H9 (cell line): ENCODE measurements at regions not wholly inside any gene's neighbourhood (a gene's known extent, or its start where the extent isn't known, plus 50 kb on each side); places are given as distances from the start of the nearest gene placed in this dataset.

Source experiments
- DNase-seq: peaks from one replicate; pipeline ENCODE4 v3.0.0-alpha.2; 2017
- H2AFZ ChIP-seq: one replicate; pipeline ENCODE4 v1.6.1; 2013; ENCODE audit warnings: mild to moderate bottlenecking, low read length, control low read depth, moderate library complexity
- H2AK5ac ChIP-seq: 2 replicates; pipeline ENCODE4 v1.6.1; 2013; ENCODE audit warnings: low read length, control low read depth, mixed read lengths; ENCODE audit not compliant: insufficient read length
- H2BK120ac ChIP-seq: one replicate; pipeline ENCODE4 v1.6.1; 2013; ENCODE audit warnings: low read depth, mild to moderate bottlenecking, low read length, control low read depth, inconsistent platforms; ENCODE audit not compliant: poor library complexity, severe bottlenecking
- H2BK12ac ChIP-seq: 2 replicates; pipeline ENCODE4 v1.6.1; 2013; ENCODE audit warnings: low read length, control low read depth, mixed read lengths, low read depth; ENCODE audit not compliant: insufficient read length
- H2BK15ac ChIP-seq: 2 replicates; pipeline ENCODE4 v1.6.1; 2013; ENCODE audit warnings: low read depth, low read length, control low read depth
- H2BK20ac ChIP-seq: one replicate; pipeline ENCODE4 v1.6.1; 2013; ENCODE audit warnings: low read depth, mild to moderate bottlenecking, low read length, control low read depth, inconsistent platforms; ENCODE audit not compliant: poor library complexity, severe bottlenecking
- H2BK5ac ChIP-seq: 2 replicates; pipeline ENCODE4 v1.6.1; 2013; ENCODE audit warnings: low read length, control low read depth, mixed read lengths; ENCODE audit not compliant: insufficient read length
- H3K14ac ChIP-seq: 2 replicates; pipeline ENCODE4 v1.6.1; 2013; ENCODE audit warnings: low read length, control low read depth; ENCODE audit not compliant: insufficient read depth
- H3K18ac ChIP-seq: 2 replicates; pipeline ENCODE4 v1.6.1; 2013; ENCODE audit warnings: low read depth, mild to moderate bottlenecking, mixed read lengths, low read length, control low read depth; ENCODE audit not compliant: insufficient read length
- H3K23ac ChIP-seq: 2 replicates; pipeline ENCODE4 v1.6.1; 2013; ENCODE audit warnings: low read length, control low read depth, mixed read lengths, low read depth; ENCODE audit not compliant: insufficient read length
- H3K23me2 ChIP-seq: 2 replicates; pipeline ENCODE4 v1.6.1; 2013; ENCODE audit warnings: low read depth, mild to moderate bottlenecking, mixed read lengths, low read length, control low read depth; ENCODE audit not compliant: insufficient read length, poor library complexity, severe bottlenecking
- H3K27ac ChIP-seq: 2 replicates; pipeline ENCODE4 v1.5.1; 2013; ENCODE audit warnings: low read length, control low read depth, mixed read lengths, low read depth; ENCODE audit not compliant: insufficient read length
- H3K27me3 ChIP-seq: 2 replicates; pipeline ENCODE4 v1.6.1; 2013; ENCODE audit warnings: low read length, control low read depth, inconsistent platforms; ENCODE audit not compliant: insufficient read depth
- H3K4ac ChIP-seq: 2 replicates; pipeline ENCODE4 v1.6.1; 2013; ENCODE audit warnings: low read depth, mild to moderate bottlenecking, control low read depth, inconsistent platforms, low read length, moderate library complexity
- H3K4me1 ChIP-seq: 2 replicates; pipeline ENCODE4 v1.6.1; 2013; ENCODE audit warnings: low read length, control low read depth, inconsistent platforms; ENCODE audit not compliant: insufficient read depth
- H3K4me2 ChIP-seq: 2 replicates; pipeline ENCODE4 v1.6.1; 2013; ENCODE audit warnings: low read length, control low read depth, mixed read lengths; ENCODE audit not compliant: insufficient read length, insufficient read depth
- H3K56ac ChIP-seq: 2 replicates; pipeline ENCODE4 v1.6.1; 2013; ENCODE audit warnings: low read depth, mild to moderate bottlenecking, mixed read lengths, low read length, control low read depth; ENCODE audit not compliant: insufficient read length
- H3K79me1 ChIP-seq: 2 replicates; pipeline ENCODE4 v1.6.1; 2013; ENCODE audit warnings: low read depth, mild to moderate bottlenecking, moderate library complexity, low read length, control low read depth, inconsistent platforms; ENCODE audit not compliant: insufficient read depth, poor library complexity, severe bottlenecking
- H3K79me2 ChIP-seq: 2 replicates; pipeline ENCODE4 v1.6.1; 2013; ENCODE audit warnings: low read length, control low read depth, inconsistent platforms; ENCODE audit not compliant: insufficient read depth
- H3K9ac ChIP-seq: 2 replicates; pipeline ENCODE4 v1.6.1; 2013; ENCODE audit warnings: low read length, control low read depth, mixed read lengths; ENCODE audit not compliant: insufficient read length; ENCODE audit errors: extremely low read depth
- H3K9me3 ChIP-seq: one replicate; pipeline ENCODE4 v1.6.1; 2013; ENCODE audit warnings: low read depth, low read length, inconsistent platforms; ENCODE audit not compliant: control insufficient read depth
- H3T11ph ChIP-seq: one replicate; pipeline ENCODE4 v1.6.1; 2013; ENCODE audit warnings: mild to moderate bottlenecking, low read length, control low read depth, inconsistent platforms
- H4K20me1 ChIP-seq: one replicate; pipeline ENCODE4 v1.6.1; 2013; ENCODE audit not compliant: control insufficient read depth, insufficient read length, insufficient read depth
- H4K5ac ChIP-seq: 2 replicates; pipeline ENCODE4 v1.6.1; 2013; ENCODE audit warnings: low read depth, mild to moderate bottlenecking, mixed read lengths, low read length, control low read depth; ENCODE audit not compliant: insufficient read length
- H4K8ac ChIP-seq: replicated peaks from 2 replicates; pipeline ENCODE4 v1.6.1; 2013; ENCODE audit warnings: low read length, control low read depth, mixed read lengths, low read depth; ENCODE audit not compliant: insufficient read length
- H4K91ac ChIP-seq: 2 replicates; pipeline ENCODE4 v1.6.1; 2013; ENCODE audit warnings: low read depth, mild to moderate bottlenecking, moderate library complexity, mixed read lengths, low read length, control low read depth; ENCODE audit not compliant: insufficient read length
- H3K27ac Mint-ChIP-seq, 3 experiments: 2 replicates in 2 of 3; 3 replicates in 1 of 3; pipeline ENCODE4 v1.8.0; 2020 to 2021; ENCODE audit warnings: mixed read lengths in 3 of 3, mild to moderate bottlenecking in 1 of 3, moderate library complexity in 1 of 3
- H3K27me3 Mint-ChIP-seq: 2 replicates; pipeline ENCODE4 v1.8.0; 2021; ENCODE audit warnings: low read depth, mild to moderate bottlenecking, moderate library complexity, mixed read lengths
- H3K36me3 Mint-ChIP-seq, 3 experiments: 2 replicates in 2 of 3; 3 replicates in 1 of 3; pipeline ENCODE4 v1.8.0; 2020 to 2021; ENCODE audit warnings: low read depth in 3 of 3, mixed read lengths in 3 of 3; ENCODE audit not compliant: insufficient read depth in 1 of 3
- H3K4me1 Mint-ChIP-seq, 2 experiments: 2 replicates each; pipeline ENCODE4 v1.8.0; 2020; ENCODE audit warnings: mixed read lengths in 2 of 2
- H3K4me3 Mint-ChIP-seq, 2 experiments: 2 replicates in 1 of 2; 3 replicates in 1 of 2; pipeline ENCODE4 v1.8.0; 2020 to 2021; ENCODE audit warnings: mild to moderate bottlenecking in 2 of 2, mixed read lengths in 2 of 2, moderate library complexity in 1 of 2
- H3K9me3 Mint-ChIP-seq, 2 experiments: 2 replicates in 1 of 2; 3 replicates in 1 of 2; pipeline ENCODE4 v1.8.0; 2020; ENCODE audit warnings: mild to moderate bottlenecking in 2 of 2, mixed read lengths in 2 of 2, moderate library complexity in 1 of 2
- CTCF ChIP-seq: fragments of 200-600 bp; sonication (generic); conservative IDR thresholded peaks from 3 replicates; pipeline ENCODE4 v1.8.0; 2021; ENCODE audit warnings: antibody characterized with exemption, mild to moderate bottlenecking
- WGBS: extraction: QIAGEN DNeasy Blood & Tissue Kit; methylation state at CpG from one replicate; pipeline ENCODE4 v1.1.7; 2013; ENCODE audit warnings: missing lambda C conversion rate, low lambda C conversion rate, mixed read lengths; ENCODE audit not compliant: insufficient read length; ENCODE audit errors: extremely low coverage; 5-methylcytosine and 5-hydroxymethylcytosine counted together

DNA sequence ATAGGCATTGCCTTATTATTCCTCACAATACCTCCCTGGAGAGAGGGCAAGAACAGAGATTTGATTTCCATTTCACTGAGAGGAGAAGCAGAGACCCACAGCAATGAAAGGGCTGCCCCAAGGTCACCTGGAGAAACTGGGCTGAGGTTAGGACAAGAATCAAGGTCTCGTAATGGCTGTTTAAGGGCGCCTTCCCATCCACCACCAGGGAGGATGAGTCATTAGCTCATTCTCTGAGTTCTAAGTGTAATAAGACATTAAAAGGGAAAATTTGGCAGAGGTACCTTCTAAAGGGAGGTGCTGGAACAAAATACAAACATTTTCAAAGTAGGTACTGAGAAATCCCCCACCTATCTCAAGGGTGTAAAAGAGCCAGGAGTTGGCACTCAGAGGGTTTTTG lies 52.6 kb upstream of the TCERG1 start:
- Histone ChIP-seq H3K56ac (no peak overlapping the region), H4K20me1 (no peaks in the 10 kb centered on the region), H3K18ac (no peak overlapping the region), H3K9me3 (no peaks in the 10 kb centered on the region), H3K23ac (no peak overlapping the region), H3K4me2 (no peak overlapping the region), H4K91ac (no peak overlapping the region), H3K9ac (no peak overlapping the region), H3K23me2 (no peaks in the 10 kb centered on the region), H3K79me1 (no peaks in the 10 kb centered on the region), H2BK12ac (no peak overlapping the region), H4K8ac (no peak overlapping the region), H2BK20ac (no peak overlapping the region), H3K14ac (no peak overlapping the region), H2AK5ac (no peak overlapping the region), H2BK5ac (no peak overlapping the region), H3T11ph (no peak overlapping the region), H3K27me3 (no peaks in the 10 kb centered on the region), H3K27ac (no peak overlapping the region), H2AFZ (no peak overlapping the region), H2BK120ac (no peak overlapping the region), H4K5ac (no peak overlapping the region), H3K79me2 (no peaks in the 10 kb centered on the region), H3K4ac (no peak overlapping the region), H3K4me1 (no peaks in the 10 kb centered on the region), H2BK15ac (no peak overlapping the region)
- TF ChIP-seq CTCF = no peak
- Mint-ChIP-seq H3K36me3 (no peaks in the 10 kb centered on the region), H3K4me1 (peaks cover 0 to 4% of the 10 kb centered on the region in 2 experiments; a peak in 3 of 4 replicates), H3K9me3 (no peaks in the 10 kb centered on the region), H3K27me3 (peaks cover 25% of the 10 kb centered on the region), H3K4me3 (no peak overlapping the region), H3K27ac (no peak overlapping the region)
- no CpG with 5 or more reads among the region's 2 CpGs for WGBS
- DNase-seq = no peak
